ENCODE measurements at regions not wholly inside any gene's neighbourhood (a gene's known extent, or its start where the extent isn't known, plus 50 kb on each side); places are given as distances from the start of the nearest gene placed in this dataset.

DNA sequence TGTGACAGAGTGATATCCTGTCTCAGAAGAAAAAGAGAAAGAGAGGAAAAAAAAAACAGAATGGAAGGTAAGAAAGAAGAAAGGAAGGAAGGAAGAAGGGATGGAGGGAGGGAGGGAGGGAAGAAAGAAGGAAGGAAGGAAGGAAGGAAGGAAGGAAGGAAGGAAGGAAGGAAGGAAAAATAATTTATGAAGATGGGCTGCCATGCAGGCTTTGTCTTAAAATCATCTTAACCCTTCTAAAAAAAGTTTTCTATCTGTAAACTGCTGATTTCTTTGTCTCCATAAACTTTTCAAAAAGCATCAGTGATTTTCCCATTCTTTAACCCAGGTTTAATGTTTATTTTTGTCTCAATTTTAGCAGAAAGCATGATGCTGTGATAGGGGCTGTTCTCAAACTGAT, 1154.1 kb upstream of the CDH6 start:
- DNase-seq, result no peak

DNA sequence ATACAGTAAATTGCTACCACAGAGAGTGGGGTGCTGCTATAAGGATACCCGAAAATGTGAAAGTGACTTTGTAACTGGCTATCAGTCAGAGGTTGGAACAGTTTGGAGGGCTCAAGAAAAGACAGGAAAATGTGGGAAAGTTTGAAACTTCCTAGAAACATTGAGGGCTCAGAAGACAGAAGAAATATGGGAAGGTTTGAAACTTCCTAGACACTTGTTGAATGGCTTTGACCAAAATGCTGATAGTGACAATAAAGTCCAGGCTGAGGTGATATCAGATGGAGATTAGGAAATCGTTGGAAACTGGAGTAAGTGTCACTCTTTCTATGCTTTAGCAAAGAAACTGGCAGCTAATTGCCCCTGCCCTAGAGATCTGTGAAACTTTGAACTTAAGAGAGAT, 1158.6 kb upstream of the CDH6 start:
- DNase-seq, result no peak

DNA sequence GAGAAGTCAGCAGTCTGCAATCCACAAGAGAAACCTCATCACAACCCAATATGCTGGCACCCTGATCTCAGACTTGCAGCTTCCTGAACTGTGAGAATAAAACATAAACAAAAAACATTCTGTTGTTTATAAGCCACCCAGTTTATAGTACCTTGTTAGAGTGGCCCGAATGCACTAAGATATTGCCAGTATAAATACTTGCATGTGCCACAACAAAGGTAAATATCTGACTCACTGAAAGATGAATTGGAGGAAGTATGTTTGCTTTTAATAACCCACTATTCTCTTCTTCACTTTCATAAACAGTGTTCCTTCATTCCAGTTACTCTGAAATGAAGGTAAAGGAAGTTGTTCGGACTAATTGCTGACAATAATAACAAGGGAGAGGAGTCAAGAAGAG, 1163.4 kb upstream of the CDH6 start:
- no peak for DNase-seq

DNA sequence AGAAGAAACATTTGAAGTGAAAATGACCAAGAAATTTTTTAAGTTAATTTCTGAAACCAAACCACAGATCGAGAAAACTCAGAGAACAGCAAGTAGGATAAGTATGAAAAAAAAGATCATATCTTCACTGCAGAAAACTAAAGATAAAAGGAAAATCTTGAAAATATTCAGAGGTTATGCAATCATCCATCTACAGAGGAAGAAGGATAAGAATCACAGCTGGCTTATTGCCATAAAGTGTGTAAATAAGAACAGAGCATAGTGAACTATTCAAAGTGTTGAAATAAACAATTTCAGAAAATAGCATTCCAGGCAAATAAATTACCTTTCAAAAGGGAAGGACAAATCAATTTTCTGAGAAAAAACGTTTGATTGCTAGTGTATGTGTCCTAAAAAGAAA, 1191.7 kb upstream of the CDH6 start:
- DNase-seq, result no peak

DNA sequence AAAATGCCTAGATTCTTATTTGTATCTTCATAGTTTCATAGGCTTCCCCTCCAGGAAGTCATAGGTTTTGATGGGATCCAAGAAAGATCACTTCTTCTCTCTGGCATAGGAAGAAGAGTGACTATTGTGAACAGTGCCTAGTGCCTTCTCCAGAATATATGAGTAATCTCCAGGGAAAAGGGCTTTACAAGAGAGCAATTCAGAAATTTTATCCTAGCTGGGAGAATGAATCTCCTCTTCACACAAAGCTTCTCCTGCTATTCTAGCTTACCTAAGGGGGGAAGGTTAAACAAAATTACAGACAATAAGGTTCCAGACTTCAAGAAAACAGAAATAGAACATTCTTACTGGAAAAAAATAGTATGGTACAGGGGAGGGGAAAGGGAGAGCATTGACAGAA, 1193.3 kb upstream of the CDH6 start:
- no peak for DNase-seq

DNA sequence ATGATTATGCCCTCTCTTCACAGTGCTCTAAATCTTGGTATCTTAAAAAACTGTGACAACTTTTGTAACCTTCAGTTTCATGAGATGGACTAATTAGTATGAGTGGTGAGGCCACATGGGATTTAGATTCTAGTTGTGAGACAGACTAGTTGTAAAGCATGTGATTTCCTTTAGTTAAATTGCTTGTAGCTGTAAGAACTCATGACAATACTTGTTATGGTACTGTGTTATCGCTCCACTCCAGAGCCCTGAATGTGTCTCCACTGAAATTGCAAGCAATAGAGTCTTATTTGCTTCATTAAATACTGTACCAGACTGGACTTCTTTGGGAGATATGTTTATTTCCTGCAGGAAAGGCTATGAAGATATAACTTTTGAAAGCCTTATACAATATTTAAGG, 1198.3 kb upstream of the CDH6 start:
- DNase-seq, result no peak

DNA sequence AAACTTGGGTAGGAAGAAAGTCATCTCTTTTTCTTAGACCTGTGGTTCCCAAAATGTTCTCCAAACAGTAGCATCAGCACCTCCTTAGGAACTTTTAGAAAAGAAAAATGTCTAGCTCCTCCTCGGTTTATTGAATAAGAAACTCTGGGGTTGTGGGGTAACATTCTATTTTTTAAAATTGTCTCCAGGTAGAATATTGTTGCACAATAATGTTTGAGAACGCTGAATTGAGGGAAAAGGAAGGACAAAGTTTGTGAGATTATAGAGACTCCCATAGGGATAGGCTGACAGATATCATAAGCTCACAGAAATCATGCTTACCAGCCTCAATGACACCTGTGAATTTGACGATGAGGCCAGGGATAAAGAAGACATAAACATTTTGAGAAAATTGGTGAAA, 1199.0 kb upstream of the CDH6 start:
- DNase-seq, result no peak

DNA sequence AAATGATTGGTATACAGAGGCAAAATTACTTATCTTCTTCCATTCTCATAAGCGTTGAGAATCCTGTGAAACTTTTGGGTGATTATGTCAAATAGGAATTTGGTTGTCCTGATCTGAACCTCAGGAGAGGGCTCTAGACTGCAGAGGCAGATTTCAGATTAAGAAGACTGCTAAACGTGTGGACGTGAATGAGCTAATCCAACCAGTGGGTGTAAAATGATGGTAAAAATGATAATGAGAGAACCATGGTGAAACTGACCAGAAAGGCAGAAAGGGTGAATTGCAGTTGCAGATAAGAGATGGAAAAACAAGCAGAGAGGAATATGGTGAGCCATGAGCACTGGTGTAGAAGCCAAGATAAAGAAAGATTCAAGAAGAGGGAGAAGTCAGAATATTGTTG, 1200.2 kb upstream of the CDH6 start:
- DNase-seq, result no peak

DNA sequence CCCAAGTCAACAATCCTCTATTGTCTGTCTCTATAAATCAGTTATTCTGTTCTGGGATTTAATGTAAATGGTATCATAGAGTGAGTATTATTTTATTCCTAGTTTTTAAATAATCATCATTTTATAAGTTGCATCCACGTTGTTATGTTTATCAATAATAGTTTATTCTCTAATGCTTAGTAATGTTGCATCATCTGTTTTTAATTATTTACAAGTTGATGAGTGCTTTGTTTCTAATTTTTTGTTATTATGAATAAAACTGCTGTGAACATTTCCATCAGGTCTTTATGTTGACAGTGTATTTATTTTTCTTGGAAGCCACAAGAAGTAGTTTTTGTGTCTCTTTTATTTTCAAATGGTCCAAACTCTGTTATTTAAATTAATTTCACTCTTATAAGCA, 1201.2 kb upstream of the CDH6 start:
- DNase-seq, result no peak

DNA sequence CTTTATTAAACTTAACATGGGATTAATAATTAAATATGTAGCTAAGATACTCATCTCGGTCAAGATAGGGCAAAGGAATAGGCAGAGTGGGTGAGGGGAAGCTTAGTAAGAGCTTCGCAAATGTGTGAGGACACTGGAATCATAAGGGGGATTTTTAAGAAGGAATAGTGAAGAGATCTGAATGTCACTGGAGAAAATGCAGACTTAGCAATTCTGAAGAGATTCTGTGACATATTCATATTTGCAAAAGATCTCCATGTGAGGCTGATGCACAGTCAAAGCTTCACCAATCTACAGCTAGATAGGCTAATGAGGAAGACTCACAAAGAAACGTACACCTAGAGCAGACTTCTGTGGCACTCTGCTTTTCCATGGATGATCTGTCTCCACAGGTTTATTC, 1202.8 kb upstream of the CDH6 start:
- no peak for DNase-seq

DNA sequence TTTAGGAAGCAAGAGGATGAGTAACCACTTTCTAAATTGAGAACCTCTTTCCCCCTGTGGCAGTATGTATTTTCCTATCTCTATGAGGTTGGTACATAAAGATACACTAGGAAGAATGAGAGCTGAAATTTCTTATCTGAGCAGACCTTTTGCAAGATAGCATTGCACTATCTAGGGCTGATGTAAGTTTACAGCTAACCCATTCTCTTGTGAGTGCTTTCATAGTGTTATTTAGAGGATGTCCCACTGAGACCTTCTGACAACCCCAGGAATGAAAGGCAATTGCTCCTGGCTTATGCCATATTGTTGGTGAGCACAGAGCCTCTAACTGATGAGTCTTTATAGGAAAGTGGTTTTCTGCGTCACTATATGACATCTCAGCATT, 1209.3 kb upstream of the CDH6 start:
- no peak for DNase-seq

DNA sequence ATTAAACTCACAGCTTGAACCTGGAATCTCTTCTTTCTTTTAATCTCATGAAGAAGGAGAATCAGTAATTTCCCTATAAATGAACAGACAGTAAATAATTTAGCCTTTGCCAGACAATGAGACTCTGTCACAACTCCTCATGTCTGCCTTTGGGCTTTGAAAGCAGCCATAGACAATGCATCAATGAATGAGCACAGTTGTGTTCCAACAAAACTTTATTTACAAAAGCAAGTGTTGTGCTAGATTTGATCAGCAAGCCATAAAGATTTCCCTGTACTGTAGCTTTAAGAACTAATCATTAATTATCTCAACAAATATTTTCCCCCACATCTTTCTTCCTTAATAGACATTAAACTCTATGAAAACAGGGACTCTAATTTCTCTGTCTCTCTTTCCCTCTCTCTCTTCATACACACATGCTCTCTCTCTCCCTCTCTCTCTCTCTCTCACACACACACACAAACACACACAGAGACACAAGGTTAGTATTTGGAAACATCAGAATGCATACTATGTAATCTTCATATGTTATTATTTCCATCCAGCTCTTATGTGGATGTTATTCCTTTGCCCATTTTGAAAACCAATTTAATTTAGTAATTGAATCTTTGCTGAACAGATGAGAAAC, 1209.8 kb upstream of the CDH6 start:
- no peak for DNase-seq

DNA sequence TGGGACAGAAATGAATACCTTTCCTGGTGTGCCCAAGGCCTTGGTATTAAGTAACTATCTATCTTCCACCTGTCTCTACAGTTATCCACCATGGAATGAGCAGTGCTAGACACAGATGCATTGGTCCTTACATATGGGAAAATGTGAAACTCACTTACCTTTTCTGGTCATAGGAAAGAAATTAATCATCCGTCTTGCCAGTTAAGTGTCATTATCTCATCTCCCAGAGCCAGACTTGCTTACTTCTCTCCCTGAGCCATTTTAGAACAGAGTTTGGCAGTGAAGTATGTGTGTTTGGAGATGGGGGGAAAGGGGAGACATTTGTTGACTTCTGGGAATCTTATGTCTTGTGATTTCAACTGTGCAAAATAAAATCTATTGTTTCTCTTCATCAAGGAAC, 1211.0 kb upstream of the CDH6 start:
- no peak for DNase-seq

DNA sequence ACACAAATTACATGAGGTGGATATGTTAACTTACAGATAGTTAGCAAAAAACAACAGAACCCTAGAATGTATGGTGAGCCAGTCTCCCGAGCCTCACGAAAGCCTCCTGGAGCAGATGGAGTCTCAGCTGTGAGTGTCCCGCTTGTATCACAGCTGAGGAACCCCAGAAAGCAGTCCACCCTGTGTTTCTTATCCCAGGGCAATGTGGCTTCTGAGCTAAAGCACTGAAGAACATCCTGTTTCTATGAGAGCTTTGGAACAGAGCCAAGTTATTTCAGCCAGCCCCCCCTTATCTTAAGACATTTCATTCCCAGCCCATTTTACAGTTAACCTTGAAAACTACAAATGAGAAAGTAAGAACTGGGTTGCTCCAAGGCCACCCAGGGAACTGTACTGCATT, 1220.9 kb upstream of the CDH6 start:
- DNase-seq, result no peak

DNA sequence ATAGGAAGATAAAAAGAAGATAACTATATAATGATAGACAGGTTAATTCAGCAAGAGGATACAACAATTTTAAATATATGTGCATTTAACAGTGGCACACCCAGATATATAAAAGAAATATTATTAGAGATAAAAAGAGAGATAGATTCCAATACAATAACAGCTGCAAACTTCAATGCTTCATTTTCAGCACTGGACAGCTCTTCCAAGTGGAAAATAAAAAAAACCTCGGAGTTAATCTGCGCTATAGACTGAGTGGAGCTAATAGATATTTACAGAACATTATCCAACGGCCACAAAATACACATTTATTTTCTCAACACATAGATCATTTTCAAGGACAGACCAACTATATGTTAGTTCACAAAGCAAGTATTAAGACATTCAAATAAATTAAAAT, 1229.5 kb upstream of the CDH6 start:
- no peak for DNase-seq

DNA sequence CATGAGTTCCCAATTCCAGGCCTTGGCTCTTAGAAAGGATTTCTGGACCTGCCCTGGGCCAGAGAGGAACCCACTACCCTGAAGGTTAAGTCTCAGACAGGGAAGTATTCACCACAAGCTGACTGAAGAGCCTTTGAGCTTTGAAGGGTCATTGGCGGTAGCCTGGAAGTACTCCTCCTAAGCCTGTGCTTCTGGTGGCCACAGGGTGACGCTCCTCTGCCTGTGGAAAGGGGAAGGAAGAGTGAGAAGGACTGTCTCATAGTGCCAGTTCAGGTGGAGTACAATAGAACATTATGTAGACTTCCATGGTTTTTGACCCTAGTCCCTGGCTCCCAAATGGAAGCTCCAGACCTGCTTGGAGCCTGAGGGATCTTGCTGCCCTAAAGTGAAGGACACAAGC, 1233.2 kb upstream of the CDH6 start:
- DNase-seq, result no peak

DNA sequence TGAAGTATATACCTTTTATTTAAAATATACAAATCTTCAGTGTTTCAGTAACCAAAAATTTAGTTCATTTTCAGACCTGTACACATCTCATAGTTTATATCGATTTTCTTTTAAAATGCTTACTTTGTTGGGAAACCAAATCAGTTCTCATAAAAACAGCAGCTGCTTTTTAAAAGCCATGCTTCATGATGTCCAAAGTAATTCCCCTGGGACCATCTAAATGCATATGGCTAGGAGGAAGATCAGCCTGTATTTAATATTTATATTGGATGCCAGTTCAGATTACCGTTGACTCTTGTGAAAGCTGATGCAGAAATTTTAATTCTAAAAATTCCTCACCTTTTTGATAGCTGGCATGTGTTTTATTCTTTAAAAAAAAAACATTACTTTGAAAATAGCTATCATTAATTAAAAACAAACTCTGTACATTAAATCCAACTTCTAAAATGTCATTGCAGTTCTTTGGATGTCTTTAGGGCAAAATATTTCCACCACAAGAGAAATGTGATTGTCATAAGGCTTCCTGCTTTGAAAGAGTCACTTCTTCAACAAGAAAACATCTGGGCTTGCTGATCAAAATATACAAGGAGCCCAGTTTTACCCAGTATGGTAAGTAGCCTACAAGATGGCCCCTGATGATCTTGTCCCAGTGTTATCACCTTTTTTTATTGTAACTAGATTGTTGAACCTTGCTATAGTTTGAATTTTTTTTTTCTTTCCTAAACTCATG, 1242.9 kb upstream of the CDH6 start:
- DNase-seq, result no peak

DNA sequence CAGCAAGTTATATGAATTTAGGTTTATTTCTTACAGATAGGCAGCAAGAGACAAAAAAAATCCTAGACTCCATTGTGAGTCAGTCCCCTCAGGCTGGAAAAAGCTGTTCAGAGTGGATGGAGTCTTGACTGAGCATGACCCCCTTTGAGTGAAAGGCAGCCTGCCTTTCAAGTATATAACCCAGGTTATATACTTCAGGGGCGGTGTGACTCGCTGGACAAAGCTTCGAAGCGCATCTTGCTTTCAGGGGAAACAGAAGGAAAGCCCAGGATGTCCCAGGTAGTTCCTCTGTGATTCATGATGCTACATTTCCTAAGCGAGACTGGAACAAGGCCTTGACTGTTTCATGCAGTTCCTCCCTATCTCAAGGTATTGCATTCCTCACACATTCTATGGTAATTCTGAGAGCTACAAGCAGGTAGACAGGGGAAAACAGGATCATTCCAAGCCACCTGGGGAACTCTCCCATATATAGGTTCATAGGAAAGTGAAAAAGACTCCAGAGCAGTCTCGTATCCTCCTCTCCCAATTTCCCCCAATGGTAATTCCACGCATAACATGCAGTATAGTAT, 1244.1 kb upstream of the CDH6 start:
- DNase-seq, result no peak

DNA sequence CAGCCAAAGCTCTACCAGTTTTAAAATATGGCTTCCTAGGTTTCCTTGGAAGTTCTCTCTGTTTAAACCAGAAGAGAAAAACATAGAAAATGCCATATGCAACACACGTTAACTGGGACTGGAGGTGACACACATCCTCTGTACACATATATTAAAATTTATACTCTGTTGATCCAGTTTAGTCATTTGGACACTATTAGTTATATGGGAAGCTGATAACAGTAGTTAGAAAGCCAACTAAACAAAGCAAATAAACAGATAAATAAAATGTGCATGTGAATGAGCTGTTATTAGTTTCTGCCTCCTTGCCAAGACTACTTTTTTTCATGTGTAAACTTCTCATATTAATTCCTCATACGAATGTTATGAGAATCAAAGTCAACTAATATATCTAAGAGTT, 1249.2 kb upstream of the CDH6 start:
- no peak for DNase-seq

DNA sequence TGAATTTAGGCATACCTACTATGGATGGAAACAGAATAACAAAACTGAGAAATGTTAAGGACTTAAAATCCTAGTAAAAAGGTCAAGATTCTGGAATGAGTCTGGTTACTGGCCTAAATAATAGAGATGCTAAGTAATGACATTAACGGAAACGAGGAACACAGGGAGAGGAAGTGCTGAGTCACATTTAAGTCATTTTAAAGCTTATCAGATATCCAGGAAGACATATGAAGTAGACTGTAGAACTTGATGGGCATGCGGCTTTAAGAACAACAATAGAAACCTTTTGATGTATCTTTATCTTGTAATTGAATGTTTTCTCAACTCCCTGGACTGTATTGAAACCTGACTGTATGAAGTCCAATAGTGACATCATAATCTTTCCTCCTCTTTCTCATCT, 1251.4 kb upstream of the CDH6 start:
- DNase-seq, result no peak

DNA sequence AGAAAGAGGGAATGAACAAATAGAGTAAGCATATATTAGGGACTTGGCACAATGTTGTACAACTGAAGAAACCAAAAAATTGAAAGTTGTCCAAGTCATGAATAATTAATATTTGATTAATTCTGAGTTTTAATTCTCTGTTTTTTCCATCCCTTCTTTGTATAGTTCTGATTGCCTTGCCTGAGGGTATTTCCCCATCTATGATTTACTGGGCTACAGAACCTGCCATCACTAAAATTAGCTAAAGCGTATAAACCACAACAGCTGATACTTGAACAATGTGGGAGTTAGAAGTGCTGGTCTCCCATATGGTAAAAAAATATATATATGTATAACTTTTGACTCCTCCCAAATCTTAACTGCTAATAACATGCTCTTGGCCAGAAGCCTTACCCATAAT, 1253.5 kb upstream of the CDH6 start:
- no peak for DNase-seq

DNA sequence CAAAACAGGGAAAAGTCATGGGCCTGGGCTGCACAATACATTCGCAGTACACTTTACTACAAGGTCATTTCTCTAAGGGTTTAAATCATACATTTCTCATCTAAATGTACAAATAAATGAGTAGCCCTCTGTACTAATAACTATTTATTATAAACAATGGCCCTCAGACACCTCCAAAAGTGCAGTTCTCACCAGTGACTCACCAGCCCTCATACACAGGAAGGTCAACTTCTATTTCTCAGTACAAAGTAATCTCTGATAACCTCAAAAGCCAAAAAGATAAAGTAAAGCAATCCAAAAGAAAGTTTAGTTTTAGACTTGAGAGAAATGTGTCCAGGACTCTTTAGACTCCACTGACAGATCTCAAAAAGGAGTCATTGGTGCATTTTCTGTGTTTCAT, 1258.1 kb upstream of the CDH6 start:
- DNase-seq, result no peak

DNA sequence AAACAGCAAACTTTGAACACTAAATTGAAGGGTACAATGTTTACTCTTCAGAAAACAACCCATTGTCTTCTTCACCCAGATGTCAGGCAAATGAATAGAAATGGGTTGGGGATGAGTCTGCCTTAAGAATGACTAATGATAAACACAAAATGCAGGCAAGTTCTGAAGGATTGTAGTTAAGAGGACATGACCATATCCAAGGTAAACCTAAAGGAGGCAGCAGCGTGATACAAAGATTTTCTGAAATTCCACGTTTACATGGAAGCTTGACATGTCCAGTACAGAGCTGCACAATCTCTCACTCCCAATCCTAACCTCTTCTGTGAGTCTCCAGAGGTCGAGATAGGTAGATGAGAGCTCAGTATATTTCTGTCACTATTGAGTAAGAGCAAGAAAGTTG, 1263.2 kb upstream of the CDH6 start:
- DNase-seq, result no peak

DNA sequence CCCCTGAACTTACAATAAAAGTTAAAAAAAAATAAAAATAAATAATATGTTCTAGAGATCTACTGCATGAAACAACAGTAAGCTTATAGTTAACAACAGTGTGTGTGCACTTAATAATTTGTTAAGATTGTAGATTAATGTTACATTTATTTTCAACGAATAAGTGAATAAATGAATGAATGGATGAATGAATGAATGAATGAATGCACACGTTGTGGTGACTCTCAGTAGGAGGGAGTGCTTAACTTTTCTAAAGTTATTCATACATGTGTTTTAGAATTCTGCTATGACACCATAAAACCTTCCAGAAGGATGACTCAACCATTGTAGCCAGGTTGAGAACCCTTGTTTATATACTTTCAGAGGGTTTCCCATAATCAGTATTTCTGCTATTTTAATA, 1269.4 kb upstream of the CDH6 start:
- DNase-seq, result no peak

All from DMS 273 treated with DMSO at 0.1 percent for 48 hours (cell line).